UCSD-AML1 (cell line): ENCODE measurements at regions not wholly inside any gene's neighbourhood (a gene's known extent, or its start where the extent isn't known, plus 50 kb on each side); places are given as distances from the start of the nearest gene placed in this dataset.

ENCODE experiments used
- DNase-seq: peaks from one replicate; lab custom pipeline; 2025; ENCODE audit not compliant: unreplicated experiment; lab: John Stamatoyannopoulos, UW

- DNase-seq, result no peak
Measured at GRCh38 chr5:68447136-68447929, 231.8 kb downstream of the PIK3R1 start.

GRCh38 chr5:68449380-68449779, 233.8 kb downstream of the PIK3R1 start:
- no peak for DNase-seq

- no peak for DNase-seq
Measured at GRCh38 chr5:68450245-68450852, 234.8 kb downstream of the PIK3R1 start.

GRCh38 chr5:68452286-68452685, 236.7 kb downstream of the PIK3R1 start:
- DNase-seq, result no peak

- DNase-seq, result no peak
Measured at GRCh38 chr5:68454172-68454571, 238.6 kb downstream of the PIK3R1 start.

- no peak for DNase-seq
Measured at GRCh38 chr5:68454766-68455165, 239.2 kb downstream of the PIK3R1 start.

- DNase-seq, result no peak
Measured at GRCh38 chr5:68455216-68455615, 239.7 kb downstream of the PIK3R1 start.

- no peak for DNase-seq
Measured at GRCh38 chr5:68456756-68457217, 241.2 kb downstream of the PIK3R1 start.

- no peak for DNase-seq
Measured at GRCh38 chr5:68457285-68457684, 241.7 kb downstream of the PIK3R1 start.

- no peak for DNase-seq
Measured at GRCh38 chr5:68458416-68459021, 243.0 kb downstream of the PIK3R1 start.

GRCh38 chr5:68459093-68459809, 243.7 kb downstream of the PIK3R1 start:
- no peak for DNase-seq

- DNase-seq, result no peak
Measured at GRCh38 chr5:68459810-68460139, 244.2 kb downstream of the PIK3R1 start.

GRCh38 chr5:68460147-68460798, 244.7 kb downstream of the PIK3R1 start:
- DNase-seq, result no peak

GRCh38 chr5:68463606-68464005, 248.1 kb downstream of the PIK3R1 start:
- no peak for DNase-seq

GRCh38 chr5:68464424-68464823, 248.9 kb downstream of the PIK3R1 start:
- no peak for DNase-seq

- no peak for DNase-seq
Measured at GRCh38 chr5:68465133-68465532, 249.6 kb downstream of the PIK3R1 start.

GRCh38 chr5:68465934-68466551, 250.5 kb downstream of the PIK3R1 start:
- no peak for DNase-seq

GRCh38 chr5:68467208-68467607, 251.7 kb downstream of the PIK3R1 start:
- no peak for DNase-seq

- DNase-seq, result no peak
Measured at GRCh38 chr5:68467794-68468193, 252.2 kb downstream of the PIK3R1 start.

- no peak for DNase-seq
Measured at GRCh38 chr5:68468322-68468721, 252.8 kb downstream of the PIK3R1 start.
